Retina (tissue), 1 donor: ENCODE measurements at regions not wholly inside any gene's neighbourhood (a gene's known extent, or its start where the extent isn't known, plus 50 kb on each side); places are given as distances from the start of the nearest gene placed in this dataset.
A peak's percentile ranks its signal among the peaks of the same experiment; 100 is the strongest.

ENCODE experiments used
- DNase-seq: peaks from one replicate; pipeline ENCODE4 v3.0.0-alpha.2; 2016

- DNase-seq: no peak
Measured at GRCh38 chr6:100944644-100945043, 63.5 kb upstream of the ASCC3 start.

- DNase-seq: no peak
Measured at GRCh38 chr6:100946021-100946540, 65.0 kb upstream of the ASCC3 start.

DNA sequence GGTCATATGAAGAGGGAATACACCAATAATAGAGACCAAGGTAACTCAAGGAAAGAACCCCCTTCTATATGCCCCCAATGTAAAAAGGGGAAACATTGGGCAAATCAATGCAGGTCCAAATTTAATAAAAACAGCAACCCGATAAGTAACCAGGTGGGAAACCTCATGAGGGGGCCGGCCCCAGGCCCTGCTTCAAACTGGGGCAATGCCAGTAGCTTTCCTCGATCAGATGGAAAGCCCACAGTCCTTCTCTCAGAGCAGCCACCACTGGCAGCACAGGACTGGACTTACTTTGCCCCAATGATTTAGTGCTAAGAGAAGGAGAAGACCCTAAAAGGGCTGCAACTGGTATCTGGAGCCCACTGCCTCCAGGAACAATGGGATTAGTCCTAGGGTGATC lies 65.6 kb upstream of the ASCC3 start:
- no peak for DNase-seq

- no peak for DNase-seq
Measured at GRCh38 chr6:100948381-100949133, 67.4 kb upstream of the ASCC3 start.

- DNase-seq: no peak
Measured at GRCh38 chr6:100952006-100952405, 70.9 kb upstream of the ASCC3 start.

GRCh38 chr6:100959280-100959679 lies 78.2 kb upstream of the ASCC3 start:
- no peak for DNase-seq

DNA sequence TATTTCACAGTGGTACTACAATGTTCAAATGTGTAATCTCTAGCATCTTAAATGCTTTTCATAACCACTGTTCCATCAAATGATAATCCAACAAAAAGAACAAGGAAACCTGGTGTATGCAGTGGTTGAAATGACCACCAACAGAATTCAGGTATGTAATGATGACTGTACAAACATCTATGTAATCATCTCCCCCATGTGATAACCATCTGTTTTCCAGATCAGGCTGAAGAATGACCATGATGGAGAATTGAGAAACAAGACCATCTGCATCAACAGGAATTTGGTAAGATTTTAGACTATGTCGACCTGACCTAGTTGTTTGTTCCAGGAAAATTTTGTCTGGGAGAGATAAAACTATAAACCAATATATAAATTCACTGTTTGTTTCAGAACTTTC lies 81.3 kb upstream of the ASCC3 start:
- DNase-seq: no peak

- DNase-seq: no peak
Measured at GRCh38 chr6:100965067-100965466, 83.9 kb upstream of the ASCC3 start.

- no peak for DNase-seq
Measured at GRCh38 chr6:100968949-100969348, 87.8 kb upstream of the ASCC3 start.

DNA sequence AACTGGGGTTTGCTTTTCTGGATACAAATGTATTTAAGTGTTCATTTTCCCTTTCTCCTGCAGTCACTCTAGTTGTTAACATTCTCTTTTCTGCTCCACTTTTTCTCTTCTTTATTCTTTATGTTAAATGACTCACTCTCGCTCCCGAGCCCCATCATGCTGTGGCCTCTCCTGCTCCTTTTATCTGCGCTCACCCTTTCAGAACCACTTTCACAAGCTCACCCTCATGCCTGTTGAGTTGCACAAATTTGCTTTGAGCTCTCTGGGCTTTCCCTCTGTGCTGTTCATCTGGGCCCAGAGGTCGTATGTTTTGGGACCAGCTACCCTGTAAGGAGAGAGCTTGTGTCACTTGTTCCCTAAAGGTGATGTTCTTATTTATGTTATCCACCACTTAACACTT lies 98.1 kb upstream of the ASCC3 start:
- peak; percentile 3 for DNase-seq

- no peak for DNase-seq
Measured at GRCh38 chr6:100980949-100981348, 99.8 kb upstream of the ASCC3 start.

DNA sequence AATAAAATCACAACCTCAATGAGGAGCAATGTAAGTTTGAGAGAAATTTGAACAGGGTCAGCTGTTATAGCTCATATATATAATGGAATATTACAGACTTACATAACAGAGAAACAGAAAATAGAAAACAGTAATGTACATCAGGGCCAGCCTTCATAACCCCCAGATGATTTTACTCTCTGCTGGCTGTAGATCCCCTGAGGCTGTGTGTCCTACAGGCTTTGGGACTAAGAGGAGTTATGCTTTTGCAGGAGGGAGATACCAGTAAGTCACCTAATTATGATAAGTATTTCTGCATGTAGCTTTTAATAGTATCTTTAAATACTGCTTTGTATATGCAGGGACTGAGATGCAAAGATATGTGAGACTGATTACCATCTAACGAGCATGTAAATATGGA lies 105.8 kb upstream of the ASCC3 start:
- DNase-seq: no peak

DNA sequence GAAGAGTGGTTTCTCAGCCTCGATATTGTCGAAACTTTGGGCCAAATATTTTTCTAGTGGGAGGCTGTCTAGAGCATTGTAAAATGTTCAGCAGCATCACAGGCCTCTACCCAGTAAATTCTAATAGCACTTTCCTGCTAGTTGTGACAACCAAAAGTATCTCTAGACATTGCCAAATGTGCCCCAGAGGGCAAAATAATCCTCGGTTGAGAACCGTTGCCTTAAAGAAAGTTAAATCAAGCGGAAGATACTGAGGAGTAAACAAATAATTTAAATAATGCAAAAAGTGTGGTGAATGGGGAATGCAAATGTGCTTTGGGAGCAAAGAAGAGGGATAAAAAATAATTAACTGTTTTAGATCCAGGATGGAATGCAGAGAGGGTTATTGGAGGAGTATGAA lies 106.4 kb upstream of the ASCC3 start:
- DNase-seq: no peak

DNA sequence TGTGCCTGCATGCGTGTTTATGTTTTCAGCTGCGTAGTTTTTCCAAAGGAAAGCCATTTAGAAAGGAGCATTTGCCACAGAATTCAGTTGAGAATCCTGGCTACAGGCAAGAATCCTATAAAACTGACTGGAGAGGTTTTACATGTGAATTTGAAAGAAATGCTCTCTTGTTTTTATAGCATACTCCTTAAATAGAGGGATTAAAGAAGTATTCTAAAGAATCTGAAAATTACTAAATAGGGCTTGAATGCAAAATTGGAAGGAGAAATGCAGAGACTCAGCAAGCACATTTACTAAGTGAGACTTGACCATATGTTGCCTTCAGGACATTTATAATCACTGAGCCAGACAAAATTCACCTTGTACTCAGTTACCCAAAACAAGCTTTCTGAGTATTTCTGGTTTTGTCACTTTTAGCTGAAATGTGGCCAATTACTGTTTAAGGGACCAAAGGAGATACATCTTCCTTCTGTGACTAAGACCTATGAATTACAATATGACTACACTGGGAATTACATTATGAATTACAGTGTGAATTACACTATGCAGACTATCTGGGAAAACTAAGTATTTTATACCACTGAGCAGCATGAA lies 107.4 kb upstream of the ASCC3 start:
- no peak for DNase-seq

- no peak for DNase-seq
Measured at GRCh38 chr6:100990070-100990469, 108.9 kb upstream of the ASCC3 start.

GRCh38 chr6:100996409-100996808 lies 115.3 kb upstream of the ASCC3 start:
- DNase-seq: no peak

DNA sequence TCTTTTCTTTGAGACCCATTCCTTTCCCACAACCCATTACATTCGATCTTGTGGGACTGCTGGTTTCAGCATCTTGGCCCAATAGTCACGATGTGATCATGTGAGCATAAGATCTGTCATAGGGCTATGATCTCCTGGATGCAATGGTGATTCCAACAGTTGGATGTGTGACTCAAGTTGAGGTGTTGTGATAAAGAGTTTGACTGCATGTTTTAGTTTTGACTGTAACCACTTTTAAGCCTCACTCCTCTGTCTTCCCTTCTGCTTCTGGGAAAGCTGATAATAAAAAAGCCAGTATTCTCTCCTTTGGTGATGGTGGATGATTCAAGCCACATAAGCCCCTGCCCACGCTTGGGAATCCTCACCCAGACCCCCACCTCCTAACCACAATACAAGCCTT lies 117.0 kb upstream of the ASCC3 start:
- no peak for DNase-seq

DNA sequence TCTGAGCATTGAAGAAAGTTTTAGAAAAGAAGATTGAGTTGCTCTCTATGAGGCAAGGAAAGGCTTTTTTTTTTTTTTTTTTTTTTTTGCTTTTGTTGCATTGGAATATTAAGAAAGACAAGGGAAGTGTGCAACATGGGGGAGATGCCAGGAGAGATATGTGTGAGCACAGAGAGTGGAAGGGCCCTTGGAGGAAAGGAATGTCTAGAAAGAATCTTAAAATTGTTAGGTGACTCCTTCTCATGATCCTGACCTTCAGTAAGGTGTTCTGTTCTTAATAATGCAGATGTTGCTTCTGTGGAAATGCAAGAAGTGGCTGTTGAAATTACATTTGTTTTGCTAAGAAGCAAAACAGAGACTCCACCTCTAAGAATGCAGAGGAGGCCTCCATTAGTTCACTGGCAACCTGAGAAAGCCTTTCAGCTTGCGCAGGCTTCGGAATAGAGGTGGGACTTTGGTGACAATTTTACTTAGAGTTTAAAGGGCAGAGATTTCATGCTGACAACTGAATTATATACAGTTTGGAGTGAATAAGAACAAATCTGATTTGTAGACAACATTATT lies 118.0 kb upstream of the ASCC3 start:
- DNase-seq: no peak

- DNase-seq: no peak
Measured at GRCh38 chr6:101000341-101000740, 119.2 kb upstream of the ASCC3 start.

DNA sequence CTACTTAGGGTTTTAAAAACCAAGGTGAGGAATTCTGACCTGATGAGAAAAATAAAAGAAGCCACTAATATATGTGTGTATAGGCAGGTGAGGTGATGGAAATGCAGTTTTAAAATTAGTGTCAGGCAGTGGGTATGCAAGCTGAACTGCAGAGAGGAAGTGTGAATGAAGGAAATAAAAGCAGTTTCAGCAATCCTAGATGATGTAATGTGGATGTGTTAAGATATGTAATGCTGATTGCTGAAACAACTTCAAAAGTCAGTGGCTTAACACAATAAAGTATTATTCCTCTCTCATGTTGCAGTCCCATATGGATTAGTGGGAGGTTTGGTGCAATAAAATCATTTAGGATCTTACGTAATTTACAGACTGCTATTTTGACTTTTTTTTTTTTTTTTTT lies 119.9 kb upstream of the ASCC3 start:
- DNase-seq: no peak

GRCh38 chr6:101001607-101002006 lies 120.5 kb upstream of the ASCC3 start:
- no peak for DNase-seq

DNA sequence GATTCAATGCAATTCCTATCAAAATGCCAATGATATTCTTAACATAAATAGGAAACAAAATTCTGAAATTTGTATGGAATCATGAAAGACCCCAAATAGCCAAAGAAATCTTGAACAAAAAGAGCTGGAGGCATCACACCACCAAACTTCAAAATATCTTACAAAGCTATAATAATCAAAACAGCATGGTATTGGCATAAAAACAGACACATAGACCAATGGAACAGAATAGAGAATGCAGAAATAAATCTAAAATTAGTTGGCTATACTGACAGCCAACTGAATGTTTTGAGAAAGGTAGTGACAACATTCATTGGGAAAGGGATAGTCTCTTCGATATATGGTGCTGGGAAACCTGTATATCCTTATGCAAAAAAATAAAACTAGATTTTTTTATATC lies 121.9 kb upstream of the ASCC3 start:
- no peak for DNase-seq

GRCh38 chr6:101011186-101011585 lies 130.1 kb upstream of the ASCC3 start:
- DNase-seq: no peak

GRCh38 chr6:101013612-101014195 lies 132.6 kb upstream of the ASCC3 start:
- DNase-seq: no peak
